ENCODE measurements at regions not wholly inside any gene's neighbourhood (a gene's known extent, or its start where the extent isn't known, plus 50 kb on each side); places are given as distances from the start of the nearest gene placed in this dataset.

DNA sequence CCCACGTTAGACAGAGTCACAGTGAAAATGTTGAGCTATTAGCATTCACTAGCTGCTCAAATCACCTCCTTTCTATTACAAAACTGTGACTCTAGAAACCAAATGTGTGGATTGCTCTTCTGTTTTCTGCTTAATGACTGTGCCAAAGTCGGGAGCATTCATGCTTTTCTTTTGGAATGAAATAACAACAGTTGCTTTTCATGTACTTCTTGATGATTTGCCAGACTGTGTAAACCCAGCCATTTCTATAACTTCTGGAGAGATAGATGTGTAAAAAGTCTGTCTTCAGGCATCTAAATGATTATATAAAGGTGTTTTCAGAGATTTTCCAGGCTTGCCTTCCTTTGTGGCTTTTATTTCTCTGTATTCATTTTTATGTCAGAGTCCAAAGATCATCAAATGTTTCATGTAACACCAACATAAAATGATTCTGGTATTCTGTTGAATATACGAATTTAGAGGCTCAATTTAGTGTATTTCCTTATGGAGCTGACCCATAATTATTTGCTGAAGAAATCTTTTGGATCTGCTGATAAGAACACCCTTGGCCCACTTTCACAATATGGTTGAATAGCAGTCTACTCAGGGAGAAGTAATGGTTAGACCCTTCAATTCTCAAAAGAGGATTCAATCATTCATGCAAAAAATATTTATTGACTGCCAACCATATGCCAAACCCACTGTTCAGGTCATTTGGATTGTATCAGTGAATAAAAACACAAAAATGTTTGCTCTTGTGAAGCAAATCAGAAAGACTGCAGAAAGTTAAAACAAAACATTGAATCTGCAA, 581.2 kb downstream of the CDH18 start:
- TF ChIP-seq ZNF248 (tag by site-specific recombination; IDR thresholded peaks at IDR 0.05) (no peak), ZNF426 (tag by site-specific recombination; IDR thresholded peaks at IDR 0.05) (no peak), ZNF549 (tag by site-specific recombination; IDR thresholded peaks at IDR 0.05) (no peak), ZNF16 (tag by site-specific recombination; IDR thresholded peaks at IDR 0.05; ENCODE audit: low read depth) (no peak), ZNF169 (tag by site-specific recombination; IDR thresholded peaks at IDR 0.05) (no peak), ZNF221 (tag by site-specific recombination; IDR thresholded peaks at IDR 0.05; ENCODE audit: borderline replicate concordance) (no peak), KLF16 (tag by site-specific recombination; IDR thresholded peaks at IDR 0.05) (no peak), ZNF10 (tag by site-specific recombination; IDR thresholded peaks at IDR 0.05) (no peak), ZNF23 (tag by site-specific recombination; IDR thresholded peaks at IDR 0.05; ENCODE audit: borderline replicate concordance) (no peak), ZNF585B (tag by site-specific recombination; IDR thresholded peaks at IDR 0.05) (no peak), SCRT1 (tag by site-specific recombination; IDR thresholded peaks at IDR 0.05; ENCODE audit: borderline replicate concordance) (no peak), ZNF747 (tag by site-specific recombination; IDR thresholded peaks at IDR 0.05) (no peak), MYNN (tag by site-specific recombination; IDR thresholded peaks at IDR 0.05; ENCODE audit: borderline replicate concordance) (no peak), YY1 (tag by site-specific recombination; IDR thresholded peaks at IDR 0.05) (no peak), ZNF114 (tag by site-specific recombination; IDR thresholded peaks at IDR 0.05) (no peak)
- TF ChIP-seq, protein P1, sequence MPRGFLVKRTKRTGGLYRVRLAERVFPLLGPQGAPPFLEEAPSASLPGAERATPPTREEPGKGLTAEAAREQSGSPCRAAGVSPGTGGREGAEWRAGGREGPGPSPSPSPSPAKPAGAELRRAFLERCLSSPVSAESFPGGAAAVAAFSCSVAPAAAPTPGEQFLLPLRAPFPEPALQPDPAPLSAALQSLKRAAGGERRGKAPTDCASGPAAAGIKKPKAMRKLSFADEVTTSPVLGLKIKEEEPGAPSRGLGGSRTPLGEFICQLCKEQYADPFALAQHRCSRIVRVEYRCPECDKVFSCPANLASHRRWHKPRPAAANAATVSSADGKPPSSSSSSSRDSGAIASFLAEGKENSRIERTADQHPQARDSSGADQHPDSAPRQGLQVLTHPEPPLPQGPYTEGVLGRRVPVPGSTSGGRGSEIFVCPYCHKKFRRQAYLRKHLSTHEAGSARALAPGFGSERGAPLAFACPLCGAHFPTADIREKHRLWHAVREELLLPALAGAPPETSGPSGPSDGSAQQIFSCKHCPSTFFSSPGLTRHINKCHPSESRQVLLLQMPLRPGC (tag by site-specific recombination; IDR thresholded peaks at IDR 0.05): no peak
- TF ChIP-seq, protein P2, sequence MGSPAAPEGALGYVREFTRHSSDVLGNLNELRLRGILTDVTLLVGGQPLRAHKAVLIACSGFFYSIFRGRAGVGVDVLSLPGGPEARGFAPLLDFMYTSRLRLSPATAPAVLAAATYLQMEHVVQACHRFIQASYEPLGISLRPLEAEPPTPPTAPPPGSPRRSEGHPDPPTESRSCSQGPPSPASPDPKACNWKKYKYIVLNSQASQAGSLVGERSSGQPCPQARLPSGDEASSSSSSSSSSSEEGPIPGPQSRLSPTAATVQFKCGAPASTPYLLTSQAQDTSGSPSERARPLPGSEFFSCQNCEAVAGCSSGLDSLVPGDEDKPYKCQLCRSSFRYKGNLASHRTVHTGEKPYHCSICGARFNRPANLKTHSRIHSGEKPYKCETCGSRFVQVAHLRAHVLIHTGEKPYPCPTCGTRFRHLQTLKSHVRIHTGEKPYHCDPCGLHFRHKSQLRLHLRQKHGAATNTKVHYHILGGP (tag by site-specific recombination; IDR thresholded peaks at IDR 0.05): no peak
- H3K36me3 ChIP-seq (ENCODE audit: control insufficient read depth in 2 of 2, insufficient read depth in 1 of 2, low read length in 2 of 2): no peaks in the 10 kb centered on the region
- POLR2A ChIA-PET: no interaction called here
- no peak overlapping the region for H3K27ac ChIP-seq (ENCODE audit: extremely low read depth, low read depth, low read length)
- CTCF ChIA-PET: no interaction called here
- H3K4me3 ChIP-seq (ENCODE audit: low read depth, low read length): no peak overlapping the region
- H3K4me1 ChIP-seq (ENCODE audit: control insufficient read depth, insufficient read depth, low read length): no peaks in the 10 kb centered on the region
- no peaks in the 10 kb centered on the region for H3K9me3 ChIP-seq (ENCODE audit: control insufficient read depth, insufficient read depth, low read depth, low read length)

DNA sequence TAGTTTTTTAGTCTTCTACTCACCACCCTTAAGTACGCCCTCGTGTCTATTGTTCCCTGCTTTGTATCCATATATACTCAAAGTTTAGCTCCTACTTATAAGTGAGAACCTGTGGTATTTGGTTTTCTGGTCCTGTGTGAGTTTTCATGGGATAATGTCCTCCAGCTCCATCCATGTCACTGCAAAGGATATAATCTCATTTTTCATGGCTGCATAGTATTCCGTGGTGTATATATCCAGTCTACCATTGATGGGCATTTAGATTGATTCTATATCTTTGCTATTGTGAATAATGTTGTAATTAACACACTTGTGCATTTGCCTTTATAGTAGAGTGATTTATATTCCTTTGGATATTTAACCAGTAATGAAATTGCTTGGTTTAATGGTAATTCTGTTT, 579.9 kb downstream of the CDH18 start:
- no peaks in the 10 kb centered on the region for H3K9me3 ChIP-seq (ENCODE audit: control insufficient read depth, insufficient read depth, low read depth, low read length)
- ChIA-PET CTCF (no interaction called here), POLR2A (no interaction called here)
- no peak overlapping the region for H3K4me3 ChIP-seq (ENCODE audit: low read depth, low read length)
- no peaks in the 10 kb centered on the region for H3K36me3 ChIP-seq (ENCODE audit: control insufficient read depth in 2 of 2, insufficient read depth in 1 of 2, low read length in 2 of 2)
- no peak overlapping the region for H3K27ac ChIP-seq (ENCODE audit: extremely low read depth, low read depth, low read length)
- H3K4me1 ChIP-seq (ENCODE audit: control insufficient read depth, insufficient read depth, low read length): no peaks in the 10 kb centered on the region
- TF ChIP-seq, protein P3, sequence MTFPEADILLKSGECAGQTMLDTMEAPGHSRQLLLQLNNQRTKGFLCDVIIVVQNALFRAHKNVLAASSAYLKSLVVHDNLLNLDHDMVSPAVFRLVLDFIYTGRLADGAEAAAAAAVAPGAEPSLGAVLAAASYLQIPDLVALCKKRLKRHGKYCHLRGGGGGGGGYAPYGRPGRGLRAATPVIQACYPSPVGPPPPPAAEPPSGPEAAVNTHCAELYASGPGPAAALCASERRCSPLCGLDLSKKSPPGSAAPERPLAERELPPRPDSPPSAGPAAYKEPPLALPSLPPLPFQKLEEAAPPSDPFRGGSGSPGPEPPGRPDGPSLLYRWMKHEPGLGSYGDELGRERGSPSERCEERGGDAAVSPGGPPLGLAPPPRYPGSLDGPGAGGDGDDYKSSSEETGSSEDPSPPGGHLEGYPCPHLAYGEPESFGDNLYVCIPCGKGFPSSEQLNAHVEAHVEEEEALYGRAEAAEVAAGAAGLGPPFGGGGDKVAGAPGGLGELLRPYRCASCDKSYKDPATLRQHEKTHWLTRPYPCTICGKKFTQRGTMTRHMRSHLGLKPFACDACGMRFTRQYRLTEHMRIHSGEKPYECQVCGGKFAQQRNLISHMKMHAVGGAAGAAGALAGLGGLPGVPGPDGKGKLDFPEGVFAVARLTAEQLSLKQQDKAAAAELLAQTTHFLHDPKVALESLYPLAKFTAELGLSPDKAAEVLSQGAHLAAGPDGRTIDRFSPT (tag by site-specific recombination; IDR thresholded peaks at IDR 0.05): no peak
- TF ChIP-seq MYNN (tag by site-specific recombination; IDR thresholded peaks at IDR 0.05; ENCODE audit: borderline replicate concordance) (no peak), ZNF146 (tag by site-specific recombination; IDR thresholded peaks at IDR 0.05) (peak; percentile 83), ZNF335 (tag by site-specific recombination; conservative IDR thresholded peaks at IDR 0.05) (no peak)

Data from HEK293 (cell line).